BE2C (cell line): ENCODE measurements at regions not wholly inside any gene's neighbourhood (a gene's known extent, or its start where the extent isn't known, plus 50 kb on each side); places are given as distances from the start of the nearest gene placed in this dataset.

Experiments
- DNase-seq: peaks from one replicate; pipeline ENCODE4 v3.0.0-alpha.2; 2020
- H3K27me3 ChIP-seq: fragments of 250-450 bp; sonication (Bioruptor Pico); 2 replicates; pipeline ENCODE4 v1.5.1; 2020; ENCODE audit warnings: mild to moderate bottlenecking
- H3K36me3 ChIP-seq: fragments of 250-450 bp; sonication (Bioruptor Pico); 2 replicates; pipeline ENCODE4 v1.5.1; 2020; ENCODE audit warnings: mild to moderate bottlenecking
- H3K4me1 ChIP-seq: fragments of 250-450 bp; sonication (Bioruptor Pico); 2 replicates; pipeline ENCODE4 v1.5.1; 2020
- H3K4me3 ChIP-seq: 2 replicates; pipeline ENCODE4 v1.5.1; 2011; ENCODE audit warnings: low read depth, low read length
- H3K9me3 ChIP-seq: fragments of 250-450 bp; sonication (Bioruptor Pico); 2 replicates; pipeline ENCODE4 v1.5.1; 2020
- TF ChIP-seq, protein P1 (sequence below): IDR thresholded peaks from 2 replicates; pipeline ENCODE4 v1.5.1; 2012; ENCODE audit warnings: mild to moderate bottlenecking, low read depth, low read length

DNA sequence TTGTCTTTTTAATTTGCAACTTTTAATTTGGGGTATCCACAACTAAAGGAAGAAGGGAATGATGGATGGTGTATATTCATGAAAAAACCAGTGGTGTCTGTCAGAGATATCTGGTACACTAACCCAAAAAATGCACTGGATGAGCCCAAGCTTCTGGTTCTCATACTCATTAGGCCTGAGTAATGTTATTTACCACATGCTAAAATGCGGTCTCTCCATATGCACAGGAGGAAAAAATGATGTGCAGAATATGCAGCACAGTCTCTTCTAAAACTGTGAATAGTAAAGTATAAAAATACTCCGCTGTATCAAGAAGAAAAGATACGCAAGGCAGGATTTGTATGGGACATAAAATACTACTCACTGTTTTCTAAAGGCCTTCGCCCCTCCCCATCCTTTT, 275.6 kb upstream of the NAV3 start:
- Histone ChIP-seq H3K4me1 (no peaks in the 10 kb centered on the region), H3K9me3 (no peaks in the 10 kb centered on the region), H3K36me3 (no peaks in the 10 kb centered on the region), H3K27me3 (no peaks in the 10 kb centered on the region), H3K4me3 (no peak overlapping the region)
- TF ChIP-seq, protein P1, sequence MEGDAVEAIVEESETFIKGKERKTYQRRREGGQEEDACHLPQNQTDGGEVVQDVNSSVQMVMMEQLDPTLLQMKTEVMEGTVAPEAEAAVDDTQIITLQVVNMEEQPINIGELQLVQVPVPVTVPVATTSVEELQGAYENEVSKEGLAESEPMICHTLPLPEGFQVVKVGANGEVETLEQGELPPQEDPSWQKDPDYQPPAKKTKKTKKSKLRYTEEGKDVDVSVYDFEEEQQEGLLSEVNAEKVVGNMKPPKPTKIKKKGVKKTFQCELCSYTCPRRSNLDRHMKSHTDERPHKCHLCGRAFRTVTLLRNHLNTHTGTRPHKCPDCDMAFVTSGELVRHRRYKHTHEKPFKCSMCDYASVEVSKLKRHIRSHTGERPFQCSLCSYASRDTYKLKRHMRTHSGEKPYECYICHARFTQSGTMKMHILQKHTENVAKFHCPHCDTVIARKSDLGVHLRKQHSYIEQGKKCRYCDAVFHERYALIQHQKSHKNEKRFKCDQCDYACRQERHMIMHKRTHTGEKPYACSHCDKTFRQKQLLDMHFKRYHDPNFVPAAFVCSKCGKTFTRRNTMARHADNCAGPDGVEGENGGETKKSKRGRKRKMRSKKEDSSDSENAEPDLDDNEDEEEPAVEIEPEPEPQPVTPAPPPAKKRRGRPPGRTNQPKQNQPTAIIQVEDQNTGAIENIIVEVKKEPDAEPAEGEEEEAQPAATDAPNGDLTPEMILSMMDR: no peak
- DNase-seq: no peak

DNA sequence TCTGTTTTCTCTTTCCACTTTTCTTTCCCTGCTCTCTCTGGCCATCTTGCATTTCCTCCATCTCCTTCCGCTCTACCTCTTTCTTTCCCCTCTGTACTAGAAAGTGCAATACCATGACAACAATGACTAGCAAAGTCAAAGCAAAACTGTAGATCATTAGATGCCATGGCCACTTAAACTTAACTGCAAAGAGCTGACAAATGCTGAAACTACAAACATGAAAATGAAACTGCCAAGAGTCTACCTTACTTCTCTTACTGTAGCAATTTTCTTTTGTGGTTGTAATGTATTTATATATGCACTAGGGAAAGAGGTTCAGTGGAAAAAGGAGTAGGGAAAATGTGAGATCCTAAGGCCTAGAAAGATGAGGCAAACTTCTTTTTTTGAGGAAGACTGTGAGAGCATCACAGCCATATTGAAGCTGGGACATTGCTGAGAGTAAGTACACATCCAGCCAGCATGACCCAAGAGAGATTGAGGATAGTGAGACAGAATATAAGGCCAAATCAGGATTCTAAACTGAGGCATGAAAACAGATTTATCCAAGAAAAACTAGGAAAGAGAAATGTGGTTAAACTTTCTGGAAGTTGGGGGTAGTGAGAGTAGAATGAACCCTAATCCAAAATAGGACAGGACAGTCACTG, 276.6 kb upstream of the NAV3 start:
- TF ChIP-seq, protein P1: no peak
- no peaks in the 10 kb centered on the region for H3K4me1 ChIP-seq
- DNase-seq: no peak
- no peaks in the 10 kb centered on the region for H3K36me3 ChIP-seq
- H3K4me3 ChIP-seq: no peak overlapping the region
- no peaks in the 10 kb centered on the region for H3K27me3 ChIP-seq
- H3K9me3 ChIP-seq: no peaks in the 10 kb centered on the region

DNA sequence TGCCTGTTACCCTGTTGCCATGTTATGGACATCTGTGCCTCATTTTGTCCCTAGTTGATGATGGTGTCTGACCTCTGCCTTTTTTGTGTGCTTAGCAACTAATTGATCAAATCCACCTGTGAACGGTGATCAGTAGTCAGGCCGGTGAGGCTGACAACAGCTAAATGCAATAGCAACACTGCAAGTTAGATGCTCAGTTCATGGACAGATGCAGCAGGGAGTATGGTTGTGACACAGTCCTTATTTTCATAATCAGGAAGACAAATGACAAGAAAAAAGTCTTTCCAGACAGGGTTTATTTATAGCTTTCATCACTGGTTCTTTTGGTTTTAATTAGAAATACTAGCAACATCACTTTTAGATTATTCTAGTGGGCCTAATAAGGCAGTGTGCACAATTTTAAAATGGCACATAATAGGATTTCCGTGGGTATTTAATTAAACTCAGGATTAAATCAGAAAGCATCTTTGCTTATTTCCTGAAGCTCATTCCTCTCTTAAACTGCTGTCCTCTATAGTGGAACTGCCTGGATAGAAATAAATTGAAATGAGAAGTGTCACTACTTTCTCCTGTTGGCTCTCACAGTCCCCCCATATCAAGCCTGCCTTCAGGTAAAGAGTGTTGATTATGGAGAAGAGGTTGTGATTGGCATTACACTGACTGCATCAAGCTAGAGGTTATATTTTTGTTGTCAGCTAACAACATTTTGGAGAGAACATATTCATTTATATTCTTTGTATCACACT, 281.1 kb upstream of the NAV3 start:
- Histone ChIP-seq H3K4me1 (no peaks in the 10 kb centered on the region), H3K27me3 (no peaks in the 10 kb centered on the region), H3K9me3 (no peaks in the 10 kb centered on the region), H3K36me3 (no peaks in the 10 kb centered on the region), H3K4me3 (no peak overlapping the region)
- TF ChIP-seq, protein P1: no peak
- no peak for DNase-seq

DNA sequence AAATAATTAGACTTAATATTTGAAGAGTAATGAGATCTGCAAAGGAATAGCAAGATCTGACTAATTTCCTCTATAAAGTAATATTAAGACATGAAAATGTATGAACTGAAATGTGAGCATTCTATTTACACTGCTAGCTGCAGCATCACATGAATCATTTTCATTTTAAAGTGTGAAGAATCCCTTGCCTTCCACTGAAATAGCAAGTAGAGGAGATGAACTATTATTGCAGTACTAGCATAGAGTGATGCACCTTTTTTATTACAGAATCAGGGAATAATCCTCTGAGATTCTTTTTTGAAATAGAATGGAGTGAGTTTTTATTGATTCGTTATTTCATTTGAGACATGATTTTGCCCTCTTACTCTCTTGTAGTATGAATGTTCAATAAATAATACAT, 281.9 kb upstream of the NAV3 start:
- H3K9me3 ChIP-seq: no peaks in the 10 kb centered on the region
- no peak overlapping the region for H3K4me3 ChIP-seq
- H3K36me3 ChIP-seq: no peaks in the 10 kb centered on the region
- TF ChIP-seq, protein P1: no peak
- no peak for DNase-seq
- no peaks in the 10 kb centered on the region for H3K4me1 ChIP-seq
- no peaks in the 10 kb centered on the region for H3K27me3 ChIP-seq

DNA sequence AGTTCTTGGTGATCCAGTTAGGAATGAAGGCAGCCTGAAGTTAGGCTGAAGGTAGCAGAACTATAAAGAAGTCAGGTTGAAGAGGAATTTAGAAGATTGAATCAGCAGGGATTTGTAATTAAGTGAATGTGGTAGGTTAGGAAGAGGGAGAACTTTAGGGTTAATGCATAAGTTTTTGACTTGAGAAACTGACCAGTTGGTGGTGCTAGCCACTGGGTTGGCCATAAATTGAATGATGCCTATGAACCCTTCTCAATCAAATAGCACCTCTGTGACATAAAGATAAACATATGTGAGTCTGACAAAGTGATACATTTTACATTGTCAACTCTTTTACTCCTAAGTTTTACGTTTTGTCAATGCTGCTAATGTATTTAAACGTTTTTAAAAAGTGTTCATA, 290.6 kb upstream of the NAV3 start:
- no peak for DNase-seq

More for the DNA sequence above, 290.6 kb upstream of the NAV3 start:
- Histone ChIP-seq H3K4me1 (no peaks in the 10 kb centered on the region), H3K4me3 (no peak overlapping the region), H3K9me3 (no peaks in the 10 kb centered on the region), H3K36me3 (no peaks in the 10 kb centered on the region), H3K27me3 (no peaks in the 10 kb centered on the region)
- TF ChIP-seq, protein P1: no peak
